SHP77 treated with DMSO at 0.1 percent for 48 hours (cell line): ENCODE measurements at regions not wholly inside any gene's neighbourhood (a gene's known extent, or its start where the extent isn't known, plus 50 kb on each side); places are given as distances from the start of the nearest gene placed in this dataset.

ENCODE experiments used
- DNase-seq: peaks from one replicate; lab custom pipeline; 2025; lab: John Stamatoyannopoulos, UW

DNA sequence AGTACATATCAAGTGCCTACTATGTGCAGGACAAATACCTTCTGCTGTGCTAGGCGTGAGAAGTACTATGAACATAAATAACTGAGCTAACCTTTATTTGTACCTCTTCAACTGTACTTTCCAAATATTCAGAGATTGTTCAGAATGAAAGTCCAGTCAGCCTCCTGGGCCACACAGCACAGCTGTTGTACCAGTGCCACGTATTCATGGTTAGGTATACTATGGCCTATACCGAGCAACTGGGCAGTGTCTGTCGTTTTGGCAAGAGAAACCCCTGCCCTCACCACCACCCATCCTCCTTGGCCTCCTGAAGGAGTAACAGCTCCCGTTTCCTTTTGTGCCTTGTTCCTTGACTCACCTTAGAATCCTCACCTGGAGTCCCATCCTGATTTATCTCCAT, 53.0 kb downstream of the RASSF10 start:
- no peak for DNase-seq

DNA sequence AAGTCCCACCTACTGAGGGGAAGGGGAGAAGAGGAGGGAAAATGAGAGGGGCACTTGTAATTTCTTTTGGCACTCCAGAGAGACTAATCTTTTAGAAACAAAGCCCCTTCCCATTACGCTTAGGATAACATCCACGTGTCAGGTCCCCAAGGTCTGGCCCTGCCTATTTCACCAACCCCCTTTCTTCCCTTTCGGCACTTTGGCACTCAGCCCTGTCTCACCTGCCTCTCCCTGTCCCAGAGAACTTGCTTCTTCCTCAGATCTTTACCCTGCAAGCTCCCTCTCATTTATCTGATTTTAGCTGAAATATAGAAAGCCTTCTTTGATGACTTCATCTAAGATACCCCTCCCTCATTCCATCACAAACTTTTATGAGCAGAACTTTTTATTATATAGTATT, 55.5 kb downstream of the RASSF10 start:
- DNase-seq = no peak

DNA sequence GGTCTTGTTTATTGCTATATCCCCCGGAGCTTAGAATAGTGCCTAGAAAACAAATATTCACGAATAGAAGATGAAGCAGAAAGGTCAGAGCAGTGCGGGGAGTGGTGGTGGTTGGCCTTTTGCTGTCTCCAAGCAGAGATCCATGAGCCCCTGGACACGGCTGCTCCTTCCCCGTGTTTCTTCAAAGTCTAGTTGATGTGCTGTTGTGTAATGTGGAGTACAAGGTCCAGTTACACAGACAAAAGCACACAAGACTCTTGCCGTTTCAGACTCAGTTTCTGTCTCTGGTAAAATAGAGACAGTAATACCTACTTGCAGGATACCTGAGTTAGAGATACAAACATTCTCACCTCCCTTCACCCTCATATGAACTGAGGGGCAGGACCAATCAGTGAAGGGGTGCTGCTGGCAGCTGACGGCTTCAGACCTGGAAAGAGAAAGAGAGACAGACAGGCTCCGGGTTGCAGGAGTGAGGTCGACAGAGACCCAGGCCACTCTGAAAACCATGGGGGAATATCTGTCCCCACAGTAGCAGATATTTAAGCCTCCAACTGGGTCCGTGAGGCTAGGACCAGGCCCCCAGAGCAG, 56.2 kb downstream of the RASSF10 start:
- DNase-seq = no peak

DNA sequence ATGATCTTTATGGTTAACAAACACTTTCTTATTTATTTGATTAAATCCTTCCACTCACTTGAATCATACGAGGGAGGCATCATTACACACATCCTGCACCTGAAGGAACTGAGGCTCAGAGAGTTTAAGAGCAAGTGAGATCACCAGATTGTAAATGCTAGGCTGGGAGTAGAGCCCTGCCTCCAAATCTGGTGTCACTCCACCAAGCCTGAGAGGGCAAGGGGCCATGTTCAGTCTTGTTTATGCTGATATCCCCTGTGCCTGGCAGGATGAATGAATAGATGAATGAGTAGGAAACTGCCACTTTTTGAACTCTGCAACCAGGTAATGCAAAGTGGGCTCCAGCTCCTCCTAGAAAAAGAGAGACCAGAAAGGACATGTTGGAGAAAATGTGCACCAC, 59.1 kb downstream of the RASSF10 start:
- no peak for DNase-seq

DNA sequence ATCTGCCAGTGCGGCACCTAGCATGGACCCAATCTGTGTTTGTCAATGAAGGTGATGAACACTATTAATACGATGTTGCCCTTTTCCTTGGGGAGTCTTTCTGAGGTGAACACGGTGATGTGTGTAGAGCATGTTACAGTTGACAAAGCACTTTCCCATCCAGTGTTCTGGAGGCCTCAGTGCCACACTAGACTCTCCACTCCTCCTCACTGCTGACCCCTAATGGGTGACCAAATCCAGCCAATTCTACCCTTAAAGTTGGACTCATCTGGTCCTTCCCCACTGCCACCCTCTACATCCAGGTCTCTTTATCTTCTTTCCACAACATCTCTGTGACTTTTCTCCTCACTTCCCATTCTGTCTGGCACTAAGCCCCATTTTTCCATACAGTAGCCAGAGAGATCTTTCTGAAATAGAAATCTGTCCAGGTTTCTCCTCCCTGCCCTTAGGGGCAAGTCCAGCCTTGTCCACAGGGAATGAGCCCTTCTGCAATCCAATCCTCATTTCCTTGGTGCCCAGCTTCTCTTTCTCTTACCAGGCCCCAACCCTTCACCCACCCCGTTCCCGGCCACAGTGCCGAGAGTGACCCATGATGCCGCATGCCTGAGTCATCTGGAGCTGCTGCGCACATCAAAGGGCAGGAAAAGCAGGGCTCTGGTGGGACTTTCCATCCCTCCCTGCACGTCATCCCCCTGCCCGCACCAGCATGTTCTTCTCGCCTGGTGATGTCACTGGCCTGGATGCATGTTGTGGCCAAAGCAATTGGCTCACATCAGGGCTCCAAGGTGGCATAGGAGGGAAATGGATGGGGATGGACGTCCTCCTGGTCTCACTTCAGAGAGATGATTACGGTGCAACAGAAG, 64.2 kb downstream of the RASSF10 start:
- no peak for DNase-seq

DNA sequence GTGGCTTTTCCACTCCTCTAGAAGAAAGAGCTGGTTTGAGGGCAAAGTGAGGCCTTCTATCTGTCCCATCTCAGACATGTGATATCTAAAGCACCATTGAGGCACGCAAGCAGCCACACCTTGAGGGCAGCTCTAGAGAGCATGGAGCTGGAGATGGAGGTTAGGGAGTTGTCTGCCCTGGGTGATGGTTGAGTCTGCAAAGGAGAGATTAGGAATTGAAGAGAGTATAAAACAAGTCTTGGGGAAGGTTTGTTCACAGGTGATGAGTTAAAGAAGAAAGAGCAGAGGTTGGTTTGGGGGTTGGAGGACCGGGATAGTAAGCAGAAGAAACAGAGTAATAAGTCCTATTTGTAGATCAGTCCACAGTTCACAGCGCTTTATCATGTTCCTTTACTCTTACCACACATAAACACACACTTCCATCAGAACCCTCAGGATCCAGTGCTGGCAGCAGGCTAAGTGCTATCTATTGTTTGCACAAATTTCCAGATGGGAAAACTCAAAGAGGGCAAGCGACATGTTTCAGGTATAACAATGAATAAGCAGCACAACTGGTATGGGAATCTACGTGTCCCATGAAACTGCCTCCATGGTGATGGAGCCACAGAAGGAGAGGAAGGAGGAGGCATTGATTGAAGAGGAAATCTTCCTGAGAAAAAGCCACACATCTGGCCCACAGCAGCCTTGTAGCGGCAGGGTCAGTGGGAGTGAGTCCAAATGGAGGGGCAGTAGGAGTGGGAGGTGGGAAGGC, 65.8 kb downstream of the RASSF10 start:
- no peak for DNase-seq

DNA sequence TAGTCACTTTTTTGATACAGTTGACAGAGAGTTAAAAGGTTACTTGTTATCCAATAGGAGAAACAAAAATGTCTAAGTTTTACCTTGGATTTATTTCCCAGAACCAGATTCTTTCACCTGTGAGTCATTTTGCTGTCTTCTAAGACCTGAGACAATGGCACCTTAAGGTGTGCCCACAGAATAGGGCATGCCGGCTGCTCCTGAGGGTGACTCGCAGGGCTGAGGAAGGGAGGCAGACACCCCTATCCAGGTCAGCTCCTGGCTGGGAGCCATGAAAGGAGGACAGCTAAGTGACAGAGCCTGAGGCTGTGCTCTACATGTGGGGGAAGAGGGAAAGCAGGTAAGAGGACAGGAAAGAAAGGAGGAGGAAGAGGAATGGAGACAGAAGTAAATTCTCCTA, 67.8 kb downstream of the RASSF10 start:
- DNase-seq = no peak

DNA sequence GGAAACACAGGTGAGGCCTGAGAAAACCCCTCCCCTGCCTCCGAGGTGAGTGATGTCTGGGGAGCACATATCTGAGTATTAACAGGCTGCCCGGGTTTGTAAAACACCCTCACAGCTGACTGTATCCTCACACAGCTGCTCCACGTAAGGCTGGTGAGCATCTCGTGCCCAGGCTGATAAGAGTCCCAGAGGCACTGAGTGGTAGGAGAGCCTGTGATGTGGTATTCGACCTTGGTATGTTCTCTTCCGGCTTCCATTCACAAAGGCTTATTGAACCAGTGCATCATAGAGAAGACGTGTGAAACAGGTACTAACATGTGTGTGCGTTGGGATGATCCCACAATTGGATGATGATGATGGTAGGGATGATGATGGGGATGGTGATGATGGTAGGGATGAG, 71.7 kb downstream of the RASSF10 start:
- no peak for DNase-seq

DNA sequence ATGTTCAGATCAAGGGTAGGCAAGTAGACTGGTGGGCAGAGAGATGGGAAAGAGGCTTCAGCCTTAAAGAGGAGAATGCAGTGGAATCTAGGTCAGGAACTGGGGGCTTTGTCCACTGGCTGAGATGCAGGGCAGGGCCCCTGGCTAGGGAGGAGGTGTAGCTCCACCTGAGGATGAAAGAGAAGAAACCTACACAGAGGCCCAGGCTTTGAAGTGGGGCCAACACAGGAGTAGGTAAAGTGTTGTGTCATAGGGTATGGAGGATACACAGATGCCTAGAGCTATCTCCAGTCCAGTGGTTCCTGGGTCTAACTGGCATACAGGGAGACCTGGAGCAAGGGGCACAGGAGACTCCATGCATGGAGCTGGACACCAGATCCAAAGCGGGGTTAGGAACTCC, 73.5 kb downstream of the RASSF10 start:
- DNase-seq = no peak

DNA sequence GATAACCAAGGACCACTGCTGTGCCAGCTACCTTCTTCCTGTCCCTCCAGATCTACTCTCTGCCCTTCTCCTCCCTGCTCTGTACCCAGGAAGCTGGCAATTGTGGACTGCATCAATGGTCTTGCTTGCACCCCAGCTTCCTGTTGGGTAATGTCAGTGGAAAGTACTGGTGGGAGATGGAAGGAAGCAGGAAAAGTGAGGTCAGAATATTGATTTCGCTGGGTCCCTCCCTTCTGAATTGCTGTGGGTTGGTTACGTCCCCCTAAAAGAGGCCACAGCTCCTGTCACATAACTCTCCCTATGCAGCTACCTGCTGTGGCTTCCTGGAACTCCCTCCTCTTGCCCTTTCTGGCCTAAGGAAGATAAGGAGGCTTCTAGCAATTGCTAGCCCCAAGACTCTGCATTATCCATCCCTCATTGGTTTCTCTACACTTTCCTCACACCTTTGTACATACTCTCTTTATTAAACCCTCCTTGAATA, 81.2 kb downstream of the RASSF10 start:
- DNase-seq = no peak

DNA sequence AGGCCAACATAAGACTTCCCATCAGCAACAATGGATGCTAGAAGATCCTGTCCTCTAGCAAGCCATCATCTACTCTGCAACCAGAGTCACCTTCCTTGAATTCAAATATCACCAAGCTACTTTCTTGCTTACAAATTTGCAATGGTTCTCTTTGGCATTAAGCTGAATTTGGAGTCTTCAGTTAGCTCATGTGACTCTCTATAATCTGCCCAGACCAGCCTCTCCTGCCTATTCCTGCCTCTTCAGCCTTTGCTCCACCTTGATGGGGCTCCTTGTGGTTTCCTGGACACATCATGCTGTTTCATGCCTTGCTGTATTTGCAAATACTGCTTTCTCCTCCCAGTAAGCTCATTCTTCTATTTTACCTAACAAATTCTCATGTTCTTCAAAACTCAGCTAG, 82.3 kb downstream of the RASSF10 start:
- no peak for DNase-seq

DNA sequence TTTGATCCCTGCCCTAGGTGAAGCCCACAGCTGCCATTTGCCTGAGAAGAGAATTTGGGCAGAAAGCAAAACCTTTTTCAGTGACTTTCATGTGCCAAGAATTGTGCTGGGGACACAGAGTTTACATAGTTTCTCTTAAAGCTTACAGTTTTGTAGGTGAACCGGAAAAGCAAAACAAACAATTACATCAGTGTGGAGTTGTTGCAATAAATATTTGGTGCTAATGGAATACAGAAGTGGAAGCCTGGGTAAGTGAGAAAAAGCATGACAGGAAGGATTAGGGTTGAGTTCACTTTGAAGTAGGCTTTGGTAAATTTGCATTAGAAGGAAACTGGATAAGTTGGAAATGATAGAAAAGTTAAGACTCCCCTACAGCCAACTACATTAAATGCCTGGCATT, 82.7 kb downstream of the RASSF10 start:
- DNase-seq = no peak

DNA sequence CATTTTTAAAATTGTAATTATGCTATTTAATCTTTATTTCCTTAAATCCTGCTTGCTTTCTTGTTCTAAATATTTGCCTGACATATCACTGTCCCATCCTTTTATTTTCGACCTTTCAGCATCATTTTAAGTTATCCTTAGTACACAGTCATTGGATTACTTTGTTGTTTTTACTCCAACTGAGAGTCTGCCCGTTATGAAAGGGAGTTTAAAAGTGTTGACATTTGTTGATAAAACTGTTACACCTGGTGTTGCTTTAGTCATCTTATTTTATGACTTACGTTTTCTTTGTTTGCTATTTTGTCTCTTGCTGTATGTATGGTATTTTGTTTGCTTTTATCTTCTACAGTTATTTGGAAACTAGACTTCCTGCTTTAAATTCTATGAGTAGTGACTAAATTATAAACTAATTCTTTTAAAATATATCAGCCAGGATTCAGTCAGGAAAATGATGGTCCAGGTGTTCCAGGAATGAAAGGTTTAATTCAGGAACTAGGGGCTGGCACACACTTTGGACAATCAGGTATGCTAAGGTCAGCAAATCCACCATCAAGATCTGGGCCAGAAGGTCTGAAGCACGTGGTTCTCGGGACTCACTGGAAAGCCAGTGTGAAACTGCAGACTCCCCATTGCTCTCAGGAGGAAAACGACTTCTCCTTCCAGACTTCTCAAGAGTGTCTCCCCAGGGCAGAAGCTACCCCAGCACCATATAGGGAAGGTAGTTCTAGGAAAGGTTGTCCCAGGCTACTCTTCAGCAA, 86.0 kb downstream of the RASSF10 start:
- DNase-seq = no peak

DNA sequence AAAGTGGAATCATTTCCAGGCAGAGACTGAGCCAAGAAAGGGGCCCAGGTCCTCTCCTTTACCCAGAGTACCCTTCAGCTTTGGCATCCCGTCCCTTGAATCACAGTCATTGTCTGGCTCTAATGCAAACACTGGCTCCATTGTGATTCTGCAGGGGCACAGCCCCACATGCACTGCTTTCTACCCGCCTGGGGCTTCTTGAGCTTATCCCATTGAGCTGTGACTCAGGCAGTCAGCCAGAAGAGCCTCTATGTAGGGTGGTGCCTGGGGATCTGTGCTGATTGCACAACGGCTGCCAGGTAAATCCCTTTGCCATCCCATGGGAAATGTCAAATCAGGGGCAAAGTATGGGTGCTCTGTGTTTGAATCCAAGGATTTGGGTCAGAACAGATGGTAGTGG, 88.9 kb downstream of the RASSF10 start:
- no peak for DNase-seq

DNA sequence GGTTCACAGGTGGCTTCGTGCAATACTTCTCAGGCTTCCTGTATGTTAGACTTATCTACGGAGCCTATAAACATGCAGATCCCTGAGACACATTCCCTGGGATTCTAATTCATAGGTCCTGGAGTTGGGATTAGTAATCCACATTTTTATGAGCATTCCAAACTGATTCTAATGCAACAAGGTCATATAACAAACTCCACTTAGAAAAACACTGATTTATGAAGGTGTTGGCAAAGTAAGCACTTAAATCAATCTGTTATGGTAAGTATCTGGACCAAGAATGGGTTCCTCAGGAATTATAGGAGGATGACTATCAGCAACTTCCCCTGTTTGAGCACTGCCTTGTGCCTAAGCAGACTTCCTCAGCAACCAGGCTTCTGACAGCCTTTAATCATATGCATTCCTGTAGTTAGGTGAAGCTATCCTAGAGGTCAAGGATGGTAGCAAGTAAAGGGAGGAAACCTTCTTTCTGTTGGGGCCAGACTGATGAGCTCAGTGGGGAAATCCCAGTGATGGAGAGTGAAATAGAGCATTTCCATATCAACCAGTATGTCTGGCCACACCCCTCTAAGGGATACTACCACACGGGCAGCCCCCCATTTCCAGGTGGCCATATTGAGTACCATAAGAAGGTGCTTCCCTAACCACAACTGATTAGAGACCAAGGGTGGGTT, 89.6 kb downstream of the RASSF10 start:
- no peak for DNase-seq

DNA sequence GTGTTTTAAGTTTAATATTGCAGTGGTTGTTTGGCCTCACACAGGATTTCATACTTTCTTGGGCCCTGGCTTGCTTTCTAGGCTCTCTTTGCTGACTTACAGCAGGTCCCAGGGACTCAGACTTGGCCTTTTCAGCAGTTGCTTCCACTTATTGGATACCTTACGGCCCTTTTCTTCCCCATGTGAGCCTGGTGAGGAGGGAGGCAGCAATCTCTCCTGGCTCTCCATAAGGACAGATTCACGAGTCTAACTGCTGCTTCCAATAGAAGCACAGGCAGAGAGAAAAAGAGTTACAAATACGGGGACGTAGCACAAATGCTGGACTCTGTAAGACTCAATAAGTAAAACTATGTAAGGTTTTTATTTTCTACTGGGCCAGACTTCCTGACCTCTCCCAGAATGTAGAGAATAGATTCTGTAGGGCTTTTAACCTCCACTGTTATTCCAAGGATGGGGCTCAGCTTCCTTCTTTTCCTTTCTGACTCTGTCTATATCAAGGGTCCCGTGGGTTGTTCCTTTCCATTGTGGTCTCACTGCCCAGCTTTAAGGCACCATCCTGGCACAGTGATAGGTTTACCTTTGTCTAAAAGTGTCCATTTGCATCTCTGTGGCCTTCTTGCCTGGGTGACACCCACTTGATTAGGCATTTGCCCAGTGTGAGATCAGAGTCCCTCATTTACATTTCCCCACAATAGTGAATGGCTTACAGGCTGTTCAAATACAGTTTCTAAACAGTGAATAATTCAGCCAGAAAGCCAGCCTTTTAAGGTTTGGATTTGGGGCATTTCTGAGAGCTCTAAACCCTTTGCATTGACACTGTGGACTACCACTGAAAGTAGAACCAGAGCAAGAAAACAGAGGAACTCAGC, 92.8 kb downstream of the RASSF10 start:
- DNase-seq = no peak

DNA sequence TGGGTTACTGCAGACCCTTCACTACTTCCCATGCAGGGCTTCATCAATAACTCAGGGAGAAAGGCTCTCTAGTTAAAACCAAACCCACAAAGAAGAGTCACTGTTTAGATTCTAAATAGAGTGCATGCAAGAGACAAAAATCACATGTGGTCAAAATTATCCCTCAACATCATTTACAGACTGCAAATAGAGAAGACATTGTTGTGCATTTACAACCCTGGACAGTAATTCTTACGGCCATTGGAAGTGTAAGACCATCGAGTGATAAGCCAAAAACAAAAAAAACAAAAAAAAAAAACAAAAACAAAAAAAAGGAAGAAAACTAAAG, 93.4 kb downstream of the RASSF10 start:
- no peak for DNase-seq

DNA sequence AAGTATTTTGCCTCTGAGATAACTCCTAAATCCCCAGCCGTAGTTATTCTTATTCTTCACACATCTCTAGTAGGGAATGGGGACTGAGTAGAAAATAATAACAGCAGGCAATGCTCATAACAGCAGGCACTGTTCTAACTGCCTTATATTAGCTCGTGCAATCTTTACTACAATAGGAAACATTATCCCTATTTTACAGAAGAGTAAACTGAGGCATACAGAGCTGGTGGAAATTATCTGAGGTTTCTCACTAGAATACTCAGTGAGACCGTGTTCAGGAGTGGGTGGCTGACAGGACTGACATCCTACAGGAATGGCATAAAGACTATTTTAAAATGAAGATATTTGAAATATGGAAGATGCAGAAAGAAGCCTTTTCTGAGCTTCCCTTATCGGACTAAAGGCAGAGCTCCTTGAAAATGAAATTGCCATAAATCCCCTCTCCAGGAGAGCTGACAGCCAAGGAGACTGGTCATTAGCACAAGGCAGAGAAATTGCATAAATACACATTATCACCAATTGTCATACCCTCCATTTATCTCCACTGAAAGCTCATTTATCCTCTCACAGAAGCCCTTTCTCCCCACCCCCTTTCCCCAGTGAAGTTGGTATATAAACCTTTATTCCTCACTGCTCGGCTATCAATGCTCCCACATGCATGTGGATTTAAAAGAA, 93.9 kb downstream of the RASSF10 start:
- no peak for DNase-seq

DNA sequence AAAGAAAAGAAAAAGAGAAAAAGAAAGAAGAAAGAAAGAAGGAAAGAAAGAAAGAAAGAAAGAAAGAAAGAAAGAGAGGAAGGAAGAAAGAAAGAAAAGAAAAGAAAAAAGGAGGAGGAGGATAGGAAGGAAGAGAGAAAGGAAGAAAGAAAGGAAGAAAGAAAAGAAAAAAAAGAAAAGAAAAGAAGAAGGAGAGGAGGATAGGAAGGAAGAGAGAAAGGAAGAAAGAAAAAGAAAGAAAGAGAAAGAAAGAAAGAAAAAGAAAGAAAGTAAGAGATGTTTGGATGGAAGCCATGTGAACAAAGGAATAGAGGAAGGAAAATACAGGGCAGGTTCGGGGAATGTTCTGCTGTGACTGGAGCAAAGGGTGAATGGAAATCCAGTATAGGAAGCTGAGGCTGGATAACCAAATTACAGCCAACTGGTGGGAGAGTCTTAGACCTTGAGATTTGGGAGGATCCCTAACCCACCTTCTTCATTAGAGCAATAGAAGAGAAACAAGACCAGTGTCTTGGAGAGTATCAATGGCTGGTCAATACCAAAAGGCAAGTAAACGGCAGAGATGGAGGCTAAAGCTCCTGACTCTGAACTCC, 94.9 kb downstream of the RASSF10 start:
- no peak for DNase-seq
